Neural cell (in vitro differentiated cells): ENCODE measurements at regions not wholly inside any gene's neighbourhood (a gene's known extent, or its start where the extent isn't known, plus 50 kb on each side); places are given as distances from the start of the nearest gene placed in this dataset.

Source experiments
- H2AFZ ChIP-seq: fragments of 200-600, 300-800 bp; sonication (generic), shearing (Covaris generic); 2 replicates; pipeline ENCODE4 v1.6.0; 2014; ENCODE audit warnings: low read depth, mild to moderate bottlenecking, antibody characterized with exemption, low read length, moderate library complexity
- H3F3A ChIP-seq: fragments of 200-600 bp; shearing (Covaris generic); 2 replicates; pipeline ENCODE4 v1.6.1; 2016; ENCODE audit warnings: mild to moderate bottlenecking, moderate library complexity, mixed read lengths, antibody characterized with exemption, low read length; ENCODE audit not compliant: insufficient read depth, poor library complexity, severe bottlenecking
- H3K27ac ChIP-seq: fragments of 200-600, 300-800 bp; sonication (generic), shearing (Covaris generic); 2 replicates; pipeline ENCODE4 v1.5.1; 2014; ENCODE audit warnings: mild to moderate bottlenecking, low read length, moderate library complexity
- H3K27me3 ChIP-seq: fragments of 300-800, 200-600 bp; sonication (generic), shearing (Covaris generic); 2 replicates; pipeline ENCODE4 v1.6.0; 2014; ENCODE audit warnings: mild to moderate bottlenecking, low read depth, low read length, moderate library complexity; ENCODE audit not compliant: insufficient read depth
- H3K36me3 ChIP-seq: fragments of 300-800, 200-600 bp; sonication (generic), shearing (Covaris generic); 2 replicates; pipeline ENCODE4 v1.5.1; 2014; ENCODE audit warnings: mild to moderate bottlenecking, antibody characterized with exemption, low read length, moderate library complexity; ENCODE audit not compliant: insufficient read depth
- H3K4me2 ChIP-seq: fragments of 300-800, 200-600 bp; sonication (generic), shearing (Covaris generic); 2 replicates; pipeline ENCODE4 v1.6.0; 2014; ENCODE audit warnings: mild to moderate bottlenecking, low read length
- H3K4me3 ChIP-seq: fragments of 300-800, 200-600 bp; sonication (generic), shearing (Covaris generic); 2 replicates; pipeline ENCODE4 v1.5.1; 2014; ENCODE audit warnings: mild to moderate bottlenecking, low read length, moderate library complexity
- H3K79me2 ChIP-seq: fragments of 200-600 bp; shearing (Covaris generic); replicated peaks from 2 replicates; pipeline ENCODE4 v1.6.0; 2014; ENCODE audit warnings: mild to moderate bottlenecking, low read length, moderate library complexity; ENCODE audit not compliant: insufficient read depth
- H3K9ac ChIP-seq: fragments of 300-800, 200-600 bp; sonication (generic), shearing (Covaris generic); 2 replicates; pipeline ENCODE4 v1.6.1; 2016; ENCODE audit warnings: mild to moderate bottlenecking, low read length, mixed read lengths
- H3K9me2 ChIP-seq: fragments of 200-600 bp; shearing (Covaris generic); 2 replicates; pipeline ENCODE4 v1.6.1; 2016; ENCODE audit warnings: mild to moderate bottlenecking, low read length, mixed read lengths; ENCODE audit not compliant: insufficient read depth
- H3K9me3 ChIP-seq: fragments of 200-600, 300-800 bp; sonication (generic), shearing (Covaris generic); 2 replicates; pipeline ENCODE4 v1.6.1; 2016; ENCODE audit warnings: mild to moderate bottlenecking, mixed run types, low read length, moderate library complexity, mixed read lengths
- H4K20me1 ChIP-seq: fragments of 200-600 bp; shearing (Covaris generic); 2 replicates; pipeline ENCODE4 v1.6.1; 2016; ENCODE audit warnings: mild to moderate bottlenecking, mixed run types; ENCODE audit not compliant: insufficient read depth
- EP300 ChIP-seq: fragments of 450-650 bp; conservative IDR thresholded peaks from 2 replicates; pipeline ENCODE4 v1.6.1; 2014; ENCODE audit warnings: antibody characterized with exemption, mild to moderate bottlenecking, moderate library complexity; ENCODE audit not compliant: poor library complexity, severe bottlenecking
- EZH2 ChIP-seq: fragments of 200-600, 300-800 bp; shearing (Covaris generic), sonication (generic); IDR thresholded peaks from 2 replicates; pipeline ENCODE4 v1.6.1; 2014; ENCODE audit warnings: antibody characterized with exemption, low read length, borderline replicate concordance, mild to moderate bottlenecking; ENCODE audit not compliant: insufficient read depth, poor library complexity, severe bottlenecking
- MXI1 ChIP-seq: fragments of 450-650 bp; conservative IDR thresholded peaks from 2 replicates; pipeline ENCODE4 v1.6.1; 2014; ENCODE audit warnings: antibody characterized with exemption, mild to moderate bottlenecking; ENCODE audit not compliant: poor library complexity, severe bottlenecking
- POLR2AphosphoS5 ChIP-seq: IDR thresholded peaks from 2 replicates; pipeline ENCODE4 v1.6.1; 2012
- RAD21 ChIP-seq: fragments of 450-650 bp; conservative IDR thresholded peaks from 2 replicates; pipeline ENCODE4 v1.6.1; 2014; ENCODE audit warnings: antibody characterized with exemption, mild to moderate bottlenecking, moderate library complexity
- SMC3 ChIP-seq: fragments of 450-650 bp; conservative IDR thresholded peaks from 2 replicates; pipeline ENCODE4 v1.6.1; 2014; ENCODE audit warnings: antibody characterized with exemption, mild to moderate bottlenecking, moderate library complexity; ENCODE audit not compliant: poor library complexity
- TAF1 ChIP-seq: IDR thresholded peaks from 2 replicates; pipeline ENCODE4 v1.6.1; 2012; ENCODE audit warnings: low read depth
- TF ChIP-seq, protein P1 (sequence below): fragments of 450-650 bp; IDR thresholded peaks from 2 replicates; pipeline ENCODE4 v1.5.1; 2014; ENCODE audit warnings: antibody characterized with exemption, mild to moderate bottlenecking, moderate library complexity; ENCODE audit not compliant: poor library complexity, severe bottlenecking
- TF ChIP-seq, protein P2 (sequence below): IDR thresholded peaks from 2 replicates; pipeline ENCODE4 v1.6.1; 2012; ENCODE audit warnings: borderline replicate concordance

DNA sequence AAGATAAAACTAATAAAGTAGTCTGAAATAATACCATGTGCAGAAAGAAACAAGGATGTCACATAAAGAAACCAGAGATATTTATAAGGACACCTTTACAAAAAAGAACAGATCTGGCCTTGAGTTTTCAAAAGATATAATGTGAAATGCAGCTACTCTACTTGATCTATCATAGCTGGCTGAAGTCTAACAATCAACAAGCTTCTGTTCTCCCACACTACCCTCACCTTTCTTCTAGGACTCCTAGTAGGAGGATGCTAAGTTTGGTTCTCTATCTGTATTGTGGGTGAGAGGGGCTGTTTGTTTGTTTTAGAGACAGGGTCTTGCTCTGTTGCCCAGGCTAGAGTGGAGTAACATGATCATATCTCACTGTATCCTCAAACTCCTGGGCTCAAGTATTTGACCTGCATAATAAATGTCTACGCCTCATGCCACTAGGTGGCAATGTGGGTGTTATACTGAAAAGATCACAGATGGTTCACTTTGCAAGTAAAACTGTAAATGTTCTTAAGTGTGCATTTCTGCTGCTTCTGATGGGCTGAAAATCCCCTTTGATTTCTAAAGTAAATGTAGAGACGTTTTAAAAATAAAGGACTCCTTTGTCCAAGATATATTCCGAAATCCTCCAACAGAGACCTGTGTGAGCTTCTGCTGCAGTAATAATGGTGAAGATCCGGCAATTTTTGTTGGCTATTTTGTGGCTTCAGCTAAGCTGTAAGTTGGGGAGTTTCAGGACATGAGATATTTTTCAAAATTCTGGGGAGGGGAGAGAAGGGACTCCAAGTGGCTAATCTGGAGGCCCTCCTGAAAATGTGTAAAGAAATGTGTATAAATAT lies 269.3 kb downstream of the DAD1 start:
- Histone ChIP-seq H3K36me3 (no peaks in the 10 kb centered on the region), H3K4me3 (no peak overlapping the region), H4K20me1 (no peaks in the 10 kb centered on the region), H2AFZ (no peak overlapping the region), H3K9me2 (no peaks in the 10 kb centered on the region), H3K27ac (no peak overlapping the region), H3K9me3 (no peaks in the 10 kb centered on the region), H3K4me2 (no peak overlapping the region), H3F3A (no peaks in the 10 kb centered on the region), H3K9ac (no peak overlapping the region), H3K79me2 (no peaks in the 10 kb centered on the region), H3K27me3 (no peaks in the 10 kb centered on the region)
- TF ChIP-seq, protein P1, sequence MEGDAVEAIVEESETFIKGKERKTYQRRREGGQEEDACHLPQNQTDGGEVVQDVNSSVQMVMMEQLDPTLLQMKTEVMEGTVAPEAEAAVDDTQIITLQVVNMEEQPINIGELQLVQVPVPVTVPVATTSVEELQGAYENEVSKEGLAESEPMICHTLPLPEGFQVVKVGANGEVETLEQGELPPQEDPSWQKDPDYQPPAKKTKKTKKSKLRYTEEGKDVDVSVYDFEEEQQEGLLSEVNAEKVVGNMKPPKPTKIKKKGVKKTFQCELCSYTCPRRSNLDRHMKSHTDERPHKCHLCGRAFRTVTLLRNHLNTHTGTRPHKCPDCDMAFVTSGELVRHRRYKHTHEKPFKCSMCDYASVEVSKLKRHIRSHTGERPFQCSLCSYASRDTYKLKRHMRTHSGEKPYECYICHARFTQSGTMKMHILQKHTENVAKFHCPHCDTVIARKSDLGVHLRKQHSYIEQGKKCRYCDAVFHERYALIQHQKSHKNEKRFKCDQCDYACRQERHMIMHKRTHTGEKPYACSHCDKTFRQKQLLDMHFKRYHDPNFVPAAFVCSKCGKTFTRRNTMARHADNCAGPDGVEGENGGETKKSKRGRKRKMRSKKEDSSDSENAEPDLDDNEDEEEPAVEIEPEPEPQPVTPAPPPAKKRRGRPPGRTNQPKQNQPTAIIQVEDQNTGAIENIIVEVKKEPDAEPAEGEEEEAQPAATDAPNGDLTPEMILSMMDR: peak; percentile 77
- TF ChIP-seq EP300 (no peak), SMC3 (peak; percentile 69), RAD21 (peak; percentile 66)
- TF ChIP-seq, protein P2, sequence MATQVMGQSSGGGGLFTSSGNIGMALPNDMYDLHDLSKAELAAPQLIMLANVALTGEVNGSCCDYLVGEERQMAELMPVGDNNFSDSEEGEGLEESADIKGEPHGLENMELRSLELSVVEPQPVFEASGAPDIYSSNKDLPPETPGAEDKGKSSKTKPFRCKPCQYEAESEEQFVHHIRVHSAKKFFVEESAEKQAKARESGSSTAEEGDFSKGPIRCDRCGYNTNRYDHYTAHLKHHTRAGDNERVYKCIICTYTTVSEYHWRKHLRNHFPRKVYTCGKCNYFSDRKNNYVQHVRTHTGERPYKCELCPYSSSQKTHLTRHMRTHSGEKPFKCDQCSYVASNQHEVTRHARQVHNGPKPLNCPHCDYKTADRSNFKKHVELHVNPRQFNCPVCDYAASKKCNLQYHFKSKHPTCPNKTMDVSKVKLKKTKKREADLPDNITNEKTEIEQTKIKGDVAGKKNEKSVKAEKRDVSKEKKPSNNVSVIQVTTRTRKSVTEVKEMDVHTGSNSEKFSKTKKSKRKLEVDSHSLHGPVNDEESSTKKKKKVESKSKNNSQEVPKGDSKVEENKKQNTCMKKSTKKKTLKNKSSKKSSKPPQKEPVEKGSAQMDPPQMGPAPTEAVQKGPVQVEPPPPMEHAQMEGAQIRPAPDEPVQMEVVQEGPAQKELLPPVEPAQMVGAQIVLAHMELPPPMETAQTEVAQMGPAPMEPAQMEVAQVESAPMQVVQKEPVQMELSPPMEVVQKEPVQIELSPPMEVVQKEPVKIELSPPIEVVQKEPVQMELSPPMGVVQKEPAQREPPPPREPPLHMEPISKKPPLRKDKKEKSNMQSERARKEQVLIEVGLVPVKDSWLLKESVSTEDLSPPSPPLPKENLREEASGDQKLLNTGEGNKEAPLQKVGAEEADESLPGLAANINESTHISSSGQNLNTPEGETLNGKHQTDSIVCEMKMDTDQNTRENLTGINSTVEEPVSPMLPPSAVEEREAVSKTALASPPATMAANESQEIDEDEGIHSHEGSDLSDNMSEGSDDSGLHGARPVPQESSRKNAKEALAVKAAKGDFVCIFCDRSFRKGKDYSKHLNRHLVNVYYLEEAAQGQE: no peak

DNA sequence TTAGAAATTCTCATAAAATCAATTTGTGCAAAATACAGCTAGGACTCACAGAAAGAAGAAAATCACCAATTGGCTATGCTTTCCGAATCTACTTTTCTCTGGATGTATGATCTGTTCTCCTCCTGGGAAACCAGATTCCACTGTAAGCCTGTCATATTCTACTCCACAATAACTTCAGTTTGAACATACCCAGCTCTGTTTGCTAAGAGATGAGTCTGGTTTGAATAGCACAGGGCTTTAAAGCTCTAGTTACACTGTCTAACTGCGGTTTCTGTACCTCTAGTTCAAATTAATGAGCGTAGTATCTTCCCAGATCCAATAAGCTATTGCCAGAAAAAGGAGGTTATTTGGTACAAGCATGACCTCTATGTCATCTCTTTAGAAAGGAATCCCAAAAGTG lies 270.1 kb downstream of the DAD1 start:
- TF ChIP-seq TAF1 (no peak), EZH2 (no peak), MXI1 (no peak), SMC3 (no peak), RAD21 (no peak), POLR2AphosphoS5 (no peak), EP300 (no peak)
- TF ChIP-seq, protein P1: no peak
- no peak overlapping the region for H3K9ac ChIP-seq
- no peak overlapping the region for H3K4me2 ChIP-seq
- no peaks in the 10 kb centered on the region for H3K79me2 ChIP-seq
- H3F3A ChIP-seq: no peaks in the 10 kb centered on the region
- H3K27ac ChIP-seq: no peak overlapping the region
- H3K27me3 ChIP-seq: no peaks in the 10 kb centered on the region
- no peaks in the 10 kb centered on the region for H3K9me3 ChIP-seq
- H3K9me2 ChIP-seq: no peaks in the 10 kb centered on the region
- no peaks in the 10 kb centered on the region for H3K36me3 ChIP-seq
- no peak overlapping the region for H3K4me3 ChIP-seq
- no peaks in the 10 kb centered on the region for H4K20me1 ChIP-seq
- no peak overlapping the region for H2AFZ ChIP-seq
